GM12873 (cell line): ENCODE measurements at regions not wholly inside any gene's neighbourhood (a gene's known extent, or its start where the extent isn't known, plus 50 kb on each side); places are given as distances from the start of the nearest gene placed in this dataset.

Experiments
- TF ChIP-seq, protein P1 (sequence below): IDR thresholded peaks from 2 replicates; pipeline ENCODE4 v1.5.1; 2012; ENCODE audit warnings: low read depth, mild to moderate bottlenecking, moderate library complexity, low read length, control low read depth; ENCODE audit not compliant: insufficient read depth; ENCODE audit errors: missing control alignments

DNA sequence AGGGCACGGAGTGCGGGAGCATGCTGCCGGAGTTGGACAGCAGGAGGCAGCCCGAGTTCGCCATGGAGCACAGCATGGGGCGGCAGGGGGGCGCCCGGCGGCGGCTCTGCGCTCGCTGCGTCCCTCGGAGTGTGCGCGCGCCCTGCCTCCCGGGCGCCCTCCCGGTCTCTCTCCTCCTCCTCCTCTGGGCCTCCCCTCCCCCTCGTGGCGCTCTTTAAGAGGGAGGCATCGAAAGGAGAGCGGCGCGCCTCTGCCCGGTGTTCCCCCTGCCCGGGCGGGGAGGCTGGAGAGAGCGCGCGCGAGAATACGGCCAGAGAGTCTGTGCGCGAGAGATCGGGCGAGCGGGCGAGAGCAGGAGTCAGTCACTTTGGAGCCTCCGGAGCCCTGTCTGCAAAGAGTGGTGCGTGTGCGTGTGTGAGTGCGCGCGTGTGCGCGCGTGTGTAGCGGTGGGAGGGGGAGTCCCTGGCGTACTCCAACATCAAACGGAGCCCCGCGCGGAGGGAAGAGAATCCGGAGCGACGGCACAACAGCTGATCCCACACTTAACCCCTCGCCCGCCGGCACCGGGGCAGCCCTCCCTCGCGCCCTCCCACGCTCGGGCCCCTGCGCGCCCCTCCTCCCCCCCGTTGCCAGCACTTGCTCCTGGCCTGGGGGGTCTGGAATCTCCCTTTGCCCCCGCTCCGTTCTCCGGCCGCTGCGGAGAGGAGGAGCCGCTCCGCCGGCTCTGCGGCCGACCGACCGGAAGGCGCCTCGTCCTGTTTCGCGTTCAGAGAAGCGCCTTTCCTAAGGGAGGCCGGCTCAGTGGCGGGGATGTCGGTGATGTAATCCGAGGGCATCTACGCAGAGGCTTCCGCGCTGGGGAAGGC is 108.9 kb downstream of the ENGASE start:
- TF ChIP-seq, protein P1, sequence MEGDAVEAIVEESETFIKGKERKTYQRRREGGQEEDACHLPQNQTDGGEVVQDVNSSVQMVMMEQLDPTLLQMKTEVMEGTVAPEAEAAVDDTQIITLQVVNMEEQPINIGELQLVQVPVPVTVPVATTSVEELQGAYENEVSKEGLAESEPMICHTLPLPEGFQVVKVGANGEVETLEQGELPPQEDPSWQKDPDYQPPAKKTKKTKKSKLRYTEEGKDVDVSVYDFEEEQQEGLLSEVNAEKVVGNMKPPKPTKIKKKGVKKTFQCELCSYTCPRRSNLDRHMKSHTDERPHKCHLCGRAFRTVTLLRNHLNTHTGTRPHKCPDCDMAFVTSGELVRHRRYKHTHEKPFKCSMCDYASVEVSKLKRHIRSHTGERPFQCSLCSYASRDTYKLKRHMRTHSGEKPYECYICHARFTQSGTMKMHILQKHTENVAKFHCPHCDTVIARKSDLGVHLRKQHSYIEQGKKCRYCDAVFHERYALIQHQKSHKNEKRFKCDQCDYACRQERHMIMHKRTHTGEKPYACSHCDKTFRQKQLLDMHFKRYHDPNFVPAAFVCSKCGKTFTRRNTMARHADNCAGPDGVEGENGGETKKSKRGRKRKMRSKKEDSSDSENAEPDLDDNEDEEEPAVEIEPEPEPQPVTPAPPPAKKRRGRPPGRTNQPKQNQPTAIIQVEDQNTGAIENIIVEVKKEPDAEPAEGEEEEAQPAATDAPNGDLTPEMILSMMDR, result no peak

GRCh38 chr17:79183043-79183292 is 108.3 kb downstream of the ENGASE start:
- TF ChIP-seq, protein P1, result no peak

- TF ChIP-seq, protein P1, result no peak
These were observed 107.8 kb downstream of the ENGASE start for GRCh38 chr17:79182176-79183042.

DNA sequence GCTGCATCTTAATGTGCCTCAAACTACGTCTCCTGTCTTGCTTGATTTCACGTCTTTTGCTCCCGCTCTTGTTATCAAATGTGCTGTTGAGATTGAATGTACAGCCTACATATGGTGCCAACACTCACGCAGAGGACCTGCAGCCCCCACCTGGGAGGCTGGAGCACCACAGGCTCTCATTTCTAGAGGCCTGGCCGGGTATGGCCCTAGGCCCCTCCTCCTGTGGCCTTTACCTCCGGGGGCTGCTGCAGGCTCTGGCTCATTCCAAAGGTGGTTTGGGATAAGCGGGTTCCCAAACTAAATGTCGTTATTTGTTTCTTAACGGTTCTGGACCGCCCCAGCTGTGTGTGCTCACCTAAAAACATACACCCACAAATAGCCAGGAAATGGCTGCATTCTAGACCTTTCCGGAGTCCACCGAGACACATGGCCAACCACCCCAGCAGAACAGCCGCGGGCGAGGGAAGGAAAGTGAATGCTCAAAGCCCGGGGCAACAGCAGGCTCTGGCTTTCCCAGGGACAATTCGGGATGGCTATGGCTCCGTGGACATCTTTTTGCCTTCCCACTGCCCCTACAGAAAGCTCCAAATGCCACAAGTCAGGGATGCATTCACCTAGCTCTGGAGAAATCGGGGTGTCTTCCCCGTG is 105.9 kb downstream of the ENGASE start:
- TF ChIP-seq, protein P1, result no peak

GRCh38 chr17:79179334-79179733 is 104.7 kb downstream of the ENGASE start:
- TF ChIP-seq, protein P1, result no peak

- TF ChIP-seq, protein P1, result no peak
These were observed 103.3 kb downstream of the ENGASE start for GRCh38 chr17:79177877-79178276.
